Forelimb muscle (tissue), 1 donor: ENCODE measurements at regions not wholly inside any gene's neighbourhood (a gene's known extent, or its start where the extent isn't known, plus 50 kb on each side); places are given as distances from the start of the nearest gene placed in this dataset.
A peak's percentile ranks its signal among the peaks of the same experiment; 100 is the strongest.

ENCODE experiments used
- DNase-seq: peaks from one replicate; pipeline ENCODE4 v3.0.0-alpha.2; 2013; ENCODE audit warnings: low read depth

DNA sequence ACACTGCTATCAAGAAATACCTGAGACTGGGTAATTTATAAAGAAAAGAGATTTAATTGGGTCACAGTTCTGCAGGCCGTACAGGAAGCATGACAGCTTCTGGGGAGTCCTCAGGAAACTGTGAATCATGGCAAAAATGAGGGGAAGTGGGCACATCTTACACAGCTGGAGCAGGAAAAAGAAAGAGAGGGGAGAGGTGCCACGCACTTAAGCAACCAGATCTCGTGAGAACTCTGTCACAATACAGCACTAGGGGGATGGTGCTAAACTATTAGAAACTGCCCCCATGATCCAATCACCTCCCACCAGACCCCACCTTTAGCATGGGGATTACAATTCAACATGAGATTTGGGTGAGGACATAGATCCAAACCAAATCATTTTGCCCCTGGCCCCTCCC, 105.5 kb upstream of the CPLX2 start:
- no peak for DNase-seq

DNA sequence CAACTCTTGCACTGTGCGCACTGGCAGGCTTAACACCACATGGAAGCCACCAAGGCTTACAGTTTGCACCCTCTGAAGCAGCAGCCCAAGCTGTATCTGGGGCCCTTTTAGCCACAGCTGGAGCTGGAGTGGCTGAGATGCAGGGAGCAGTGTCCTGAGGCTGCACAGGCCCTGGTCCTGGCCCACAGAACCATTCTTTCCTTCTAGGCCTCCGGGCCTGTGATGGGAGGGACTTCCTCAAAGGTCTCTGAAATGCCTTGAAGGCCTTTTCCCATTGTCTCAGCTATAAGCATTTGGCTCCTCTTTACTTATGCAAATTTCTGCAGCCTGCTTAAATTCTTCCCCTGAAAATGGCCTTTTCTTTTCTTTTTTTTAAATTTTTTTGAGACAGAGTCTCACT, 104.4 kb upstream of the CPLX2 start:
- DNase-seq = no peak

DNA sequence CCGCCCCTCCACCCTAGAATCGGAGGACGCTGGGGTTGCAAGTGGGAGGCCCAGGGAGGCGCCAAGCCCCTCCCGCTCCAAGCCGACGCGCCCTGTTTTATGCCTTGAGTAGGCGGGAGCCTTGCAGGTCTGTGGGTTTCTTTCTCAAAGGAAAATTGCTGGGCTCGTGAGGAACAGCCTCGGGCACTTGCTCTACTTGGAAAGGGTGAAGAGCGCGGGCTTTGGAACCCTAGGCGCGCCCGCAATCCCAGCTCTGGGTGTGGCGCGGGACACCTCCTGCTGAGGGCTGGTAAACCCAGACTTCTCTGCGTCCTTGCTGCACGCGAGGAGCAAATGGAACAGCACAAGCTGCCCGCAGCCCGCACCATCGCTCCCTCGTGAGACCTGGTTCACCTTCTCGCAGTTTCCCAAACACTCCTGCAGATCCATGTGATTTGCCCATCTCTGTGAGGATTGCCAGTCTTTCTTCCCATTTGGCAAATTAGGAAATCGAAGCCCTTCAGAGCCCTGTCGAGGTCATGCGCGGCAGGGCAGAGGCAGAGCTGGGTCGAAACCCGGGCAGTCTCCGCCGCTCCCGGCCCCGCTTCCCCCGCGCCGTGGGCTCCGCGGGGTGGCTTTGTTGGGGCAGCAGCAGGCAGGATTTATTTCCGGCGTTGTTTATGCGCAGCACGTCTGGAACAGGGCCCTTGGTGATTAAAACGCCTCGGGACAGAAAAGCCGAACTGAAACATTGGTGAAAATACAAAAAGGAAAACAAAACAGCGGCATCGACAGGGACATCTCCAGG, 98.4 kb upstream of the CPLX2 start:
- DNase-seq = no peak

DNA sequence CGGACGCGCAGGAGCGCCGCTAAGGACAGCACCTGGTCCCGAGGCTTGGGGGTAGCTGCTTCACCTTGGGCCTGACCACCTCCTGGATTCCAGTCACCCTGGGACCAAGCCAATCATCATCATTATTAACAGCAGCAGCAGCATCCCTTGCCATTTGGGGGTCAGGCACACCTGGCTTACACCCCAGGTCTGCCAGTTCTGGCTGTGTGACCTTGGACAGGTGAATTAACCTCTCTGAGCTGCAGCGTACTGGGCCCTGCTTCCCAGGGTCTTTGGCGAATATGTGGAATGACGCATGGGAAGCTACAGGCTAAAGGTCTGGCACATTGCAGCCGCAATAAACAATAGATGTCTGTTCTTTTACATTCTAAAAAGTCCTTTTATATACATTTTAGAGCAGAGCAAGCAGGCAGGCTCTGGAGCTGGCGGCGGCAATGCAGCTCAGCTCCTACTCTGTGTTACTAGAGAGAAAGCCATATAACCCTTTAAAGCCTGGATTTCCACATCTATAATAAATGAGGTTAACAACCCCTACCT, 97.8 kb upstream of the CPLX2 start:
- DNase-seq = no peak

DNA sequence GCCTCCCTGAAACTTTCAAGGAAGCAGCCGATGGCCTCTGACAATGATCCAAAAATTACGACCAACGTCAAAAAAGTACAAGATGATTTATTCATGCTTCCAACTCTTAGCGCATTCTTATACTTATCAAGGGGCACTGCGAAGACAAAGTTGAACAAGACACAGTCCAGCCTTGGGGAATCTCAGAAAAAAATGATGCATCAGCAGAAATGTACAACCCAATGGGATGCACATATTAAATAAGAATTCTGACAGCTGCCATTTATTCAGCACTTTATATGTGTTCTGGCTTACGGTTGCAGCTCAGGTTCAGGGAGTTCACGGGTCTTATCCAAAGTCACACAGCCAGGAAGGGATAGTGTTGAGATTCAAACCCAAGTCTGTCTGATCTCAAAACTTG, 96.0 kb upstream of the CPLX2 start:
- DNase-seq = no peak

DNA sequence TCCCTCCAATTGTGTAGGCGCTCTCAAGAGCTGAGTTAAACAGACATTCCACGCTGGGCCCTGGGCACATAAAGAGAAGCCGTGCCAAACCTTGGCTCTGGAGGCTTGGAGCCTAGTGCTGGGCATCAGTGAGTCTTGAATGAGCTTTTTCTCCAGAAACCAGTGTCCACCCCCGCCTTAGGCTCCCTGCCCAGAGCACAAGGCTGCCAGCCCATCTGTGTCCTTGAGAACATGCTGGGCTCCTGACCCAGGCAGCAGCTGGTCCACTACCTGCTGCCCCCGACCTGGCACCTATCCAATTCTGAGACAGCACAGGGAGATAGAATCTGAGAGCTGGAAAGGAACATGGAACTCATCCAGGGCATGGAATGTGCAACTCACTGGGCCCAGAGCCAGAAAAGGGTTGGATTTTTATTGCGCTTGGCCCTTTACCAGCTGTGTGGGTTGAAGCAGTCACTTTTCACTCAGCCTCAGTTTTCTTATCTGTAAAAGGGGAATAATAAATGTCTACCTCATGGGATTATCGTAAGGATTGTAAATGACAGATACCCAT, 92.4 kb upstream of the CPLX2 start:
- no peak for DNase-seq

DNA sequence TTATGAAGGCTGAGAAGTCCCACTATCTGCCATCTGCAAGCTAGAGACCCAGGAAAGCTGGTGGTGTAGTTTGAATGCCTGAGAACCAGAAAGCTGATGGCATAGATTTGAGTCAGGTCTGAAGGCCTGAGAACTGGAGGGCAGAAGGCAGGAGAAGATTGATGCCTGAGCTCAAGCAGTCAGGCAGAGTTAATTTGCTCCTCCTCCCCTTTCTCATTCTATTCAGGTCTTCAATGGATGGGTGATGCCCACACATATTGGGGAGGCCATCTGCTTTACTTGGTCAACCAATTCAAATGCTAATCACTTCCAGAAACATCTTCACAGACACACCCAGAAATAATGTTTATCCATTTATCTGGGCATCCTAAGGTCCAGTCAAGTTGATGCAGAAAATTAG, 87.6 kb upstream of the CPLX2 start:
- no peak for DNase-seq

DNA sequence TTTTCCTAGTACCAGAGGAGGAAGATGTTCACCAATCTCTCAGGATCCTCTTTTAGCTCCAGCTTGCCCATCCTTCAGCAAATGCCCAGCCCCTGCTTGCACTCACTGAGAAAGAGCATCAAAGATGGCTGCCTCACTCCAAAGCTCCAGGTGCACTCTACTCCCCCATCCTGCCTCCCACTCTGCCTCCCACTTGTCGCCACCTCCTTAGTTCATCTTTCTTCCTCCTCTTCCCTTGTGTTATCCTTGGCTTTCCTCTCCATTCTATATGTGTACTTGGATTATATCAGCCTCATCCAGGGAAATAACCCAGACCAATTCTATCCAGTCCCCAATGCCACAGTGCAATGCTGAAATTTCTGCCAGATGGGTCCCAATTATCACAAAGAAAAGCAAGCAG, 87.1 kb upstream of the CPLX2 start:
- no peak for DNase-seq

DNA sequence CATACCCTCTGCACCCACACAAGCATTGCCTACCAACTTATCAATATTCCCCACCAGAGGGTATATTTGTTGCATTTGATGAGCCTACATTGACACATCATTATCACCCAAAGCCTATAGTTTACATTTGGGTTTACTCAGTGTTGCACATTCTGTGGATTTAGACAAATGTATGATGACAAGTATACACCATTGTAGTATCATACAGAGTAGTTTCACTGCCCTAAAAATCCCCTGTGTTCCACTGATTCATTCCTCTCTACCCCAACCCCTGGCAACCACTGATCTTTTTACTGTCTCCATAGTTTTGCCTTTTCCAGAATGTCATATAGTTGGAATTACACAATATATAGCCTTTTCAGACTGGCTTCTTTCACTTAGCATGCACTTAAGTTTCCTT, 85.7 kb upstream of the CPLX2 start:
- no peak for DNase-seq

DNA sequence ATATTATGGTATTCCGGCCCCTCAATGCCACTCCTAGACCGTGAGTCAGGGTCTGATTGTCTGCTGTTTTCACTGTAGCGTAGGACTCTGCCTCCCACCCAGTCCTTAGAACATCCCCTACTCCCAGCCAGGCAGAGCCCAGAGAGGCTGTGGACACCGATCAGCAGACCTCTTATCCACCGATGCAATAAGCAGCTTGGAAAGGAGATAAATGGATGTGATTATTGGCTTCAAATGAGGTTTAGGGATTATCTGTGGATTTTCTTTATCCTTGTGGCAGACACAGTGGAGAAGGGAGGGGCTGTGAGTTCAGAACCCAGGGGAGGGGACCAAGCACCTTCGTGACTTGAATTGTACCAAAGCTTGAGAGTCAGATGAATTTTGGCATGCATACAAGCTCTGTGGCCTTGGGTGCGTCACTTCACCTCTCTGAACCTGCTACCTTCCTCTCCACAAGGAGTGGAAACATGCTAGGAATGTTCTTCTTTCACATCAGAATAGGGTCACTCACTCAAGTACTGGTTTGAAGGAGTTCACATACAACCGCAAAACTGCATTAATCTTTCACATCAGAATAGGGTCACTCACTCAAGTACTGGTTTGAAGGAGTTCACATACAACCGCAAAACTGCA, 83.1 kb upstream of the CPLX2 start:
- no peak for DNase-seq

DNA sequence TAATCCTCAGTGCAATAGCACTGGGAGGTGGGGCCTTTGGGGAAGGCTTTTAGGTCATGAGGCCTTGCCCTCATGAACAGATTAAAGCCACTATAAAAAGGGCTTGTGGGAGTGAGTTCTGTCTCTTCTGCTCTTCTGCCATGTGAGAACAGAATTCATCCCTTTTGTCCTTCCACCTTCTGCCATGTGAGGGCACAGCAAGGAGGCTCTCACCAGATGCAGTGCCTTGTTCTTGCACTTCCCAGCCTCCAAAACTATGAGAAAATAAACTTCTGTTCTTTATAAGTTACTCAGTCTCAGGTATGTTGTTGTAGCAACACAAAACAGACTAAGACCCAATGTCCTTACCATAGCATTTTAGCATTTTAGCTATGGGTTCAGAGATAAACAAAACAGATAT, 81.7 kb upstream of the CPLX2 start:
- no peak for DNase-seq

DNA sequence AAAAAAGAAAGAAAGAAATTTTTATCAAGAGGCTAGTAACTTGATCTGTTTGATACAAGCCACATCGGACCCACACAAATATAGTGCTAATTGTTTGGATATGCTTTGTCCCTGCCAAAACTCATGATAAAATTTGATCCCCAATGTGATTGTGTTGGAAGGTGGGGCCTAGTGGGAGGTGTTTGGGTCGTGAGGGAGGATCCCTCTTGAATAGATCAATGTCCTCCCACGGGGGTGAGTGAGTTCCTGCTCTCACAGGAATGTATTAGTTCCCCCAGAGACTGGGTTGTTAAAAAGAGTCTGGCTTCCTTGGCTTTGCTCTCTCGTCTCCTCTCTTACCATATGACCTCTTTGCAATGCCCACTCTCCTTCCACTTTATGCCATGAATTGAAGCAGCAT, 80.6 kb upstream of the CPLX2 start:
- DNase-seq = no peak

DNA sequence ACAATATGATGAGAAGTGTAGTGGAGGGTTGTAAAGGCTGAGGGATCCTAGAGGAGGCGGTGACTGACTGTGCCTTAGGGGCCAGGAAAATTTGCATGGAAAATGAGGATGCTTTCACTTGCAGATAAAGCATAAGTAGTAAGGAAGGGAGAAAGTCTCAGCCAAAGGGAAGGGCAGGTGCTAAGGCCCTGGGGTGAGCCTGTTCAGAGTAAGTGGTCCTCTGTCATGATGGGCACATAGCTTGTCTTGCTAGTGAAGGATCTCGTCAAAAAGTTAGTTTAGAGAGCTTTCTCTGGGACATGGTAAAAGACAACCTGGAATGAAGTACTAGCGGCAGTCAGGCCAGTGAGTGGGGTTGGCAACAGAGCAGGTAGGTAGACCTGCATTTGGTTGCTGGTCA, 75.4 kb upstream of the CPLX2 start:
- DNase-seq = no peak

DNA sequence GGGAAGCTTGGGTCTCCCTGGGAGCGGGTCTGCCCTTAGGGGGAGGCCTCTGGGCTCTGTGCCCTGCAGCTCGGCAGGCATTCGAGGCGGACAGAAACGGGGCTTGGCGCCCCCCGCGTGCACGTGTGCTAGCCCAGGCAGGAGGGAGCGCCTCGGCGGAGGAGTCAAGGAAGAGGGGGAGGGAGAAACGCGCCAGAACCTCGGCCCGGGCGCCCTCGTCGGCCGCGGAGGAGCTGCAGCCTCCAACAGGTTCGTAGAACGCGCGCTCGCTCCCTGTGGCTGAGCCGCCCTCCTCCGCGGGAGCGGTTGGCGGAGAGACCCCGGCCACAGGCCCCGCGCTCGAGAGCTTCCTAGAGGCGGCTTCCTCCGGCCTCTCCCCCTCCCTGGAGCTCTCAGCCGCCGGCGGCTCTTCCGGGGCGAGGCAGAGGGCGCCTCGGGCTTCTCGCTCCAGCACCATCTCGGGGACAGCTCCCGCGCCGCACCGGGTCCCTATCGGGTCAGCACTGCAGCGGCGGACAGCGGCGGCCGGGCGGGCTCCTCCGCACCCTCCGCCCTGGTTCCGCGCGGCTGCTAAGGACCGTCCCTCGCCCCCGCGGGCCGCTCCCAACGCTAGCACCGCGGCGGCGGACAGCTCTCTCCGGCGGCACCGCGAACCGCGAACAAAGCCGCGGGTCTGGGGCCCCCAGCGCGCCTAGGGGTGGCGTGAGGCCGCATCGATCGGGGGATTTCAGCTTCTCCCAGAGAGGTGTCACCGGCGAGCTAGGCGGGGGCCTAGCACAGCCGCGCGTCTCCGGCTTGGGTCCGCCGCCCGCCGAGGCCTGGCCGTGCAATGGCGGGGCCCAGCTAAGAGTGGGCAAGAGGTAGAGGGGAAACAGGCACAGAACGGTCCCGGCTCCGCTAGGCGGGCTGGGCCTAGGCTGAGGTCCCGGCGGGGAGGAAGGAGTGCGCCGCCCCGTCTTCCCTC, 74.6 kb upstream of the CPLX2 start:
- peak; percentile 26 for DNase-seq

DNA sequence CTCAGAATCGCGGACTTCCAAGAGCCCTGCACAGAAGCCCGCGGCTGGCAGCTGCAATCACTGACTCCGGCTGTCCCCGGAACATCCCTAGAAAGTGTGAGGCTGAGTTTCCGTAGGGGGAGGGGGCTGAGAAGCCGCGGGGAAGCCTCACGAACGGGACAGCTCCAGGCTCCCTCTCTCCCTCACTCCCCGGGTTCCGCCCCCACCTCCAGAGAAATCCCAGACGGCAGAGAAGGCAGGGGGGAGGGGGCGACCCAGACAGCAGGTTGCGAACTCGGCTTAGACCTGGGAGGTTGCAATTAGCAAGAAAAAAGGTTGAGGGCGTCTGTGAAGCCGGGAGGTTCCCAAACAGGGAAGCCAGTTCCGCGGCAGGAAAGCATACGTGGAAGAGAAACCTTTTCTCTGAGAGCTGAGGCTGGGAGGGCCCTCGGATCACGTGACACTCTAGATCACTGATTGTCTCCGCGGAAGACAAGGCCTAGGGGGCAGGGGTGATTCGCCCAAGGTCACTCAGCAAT, 73.8 kb upstream of the CPLX2 start:
- no peak for DNase-seq

DNA sequence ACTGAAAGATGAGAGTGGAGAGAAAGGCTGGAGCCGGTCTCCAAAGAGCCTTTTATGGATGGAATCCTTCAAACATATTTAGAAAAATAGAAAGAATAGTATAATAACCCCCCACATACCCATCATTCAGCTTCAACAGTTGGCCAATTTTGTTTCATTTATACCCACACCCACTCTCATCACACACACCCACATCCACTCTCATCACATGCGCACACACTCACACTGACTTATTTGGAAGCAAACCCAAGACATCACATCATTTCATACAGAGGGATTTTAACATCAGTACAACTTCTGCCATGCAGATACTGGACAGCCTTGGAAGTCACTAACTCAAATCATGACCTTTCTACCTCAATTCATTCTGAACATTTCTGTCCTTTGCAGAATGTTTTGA, 72.8 kb upstream of the CPLX2 start:
- DNase-seq = no peak

DNA sequence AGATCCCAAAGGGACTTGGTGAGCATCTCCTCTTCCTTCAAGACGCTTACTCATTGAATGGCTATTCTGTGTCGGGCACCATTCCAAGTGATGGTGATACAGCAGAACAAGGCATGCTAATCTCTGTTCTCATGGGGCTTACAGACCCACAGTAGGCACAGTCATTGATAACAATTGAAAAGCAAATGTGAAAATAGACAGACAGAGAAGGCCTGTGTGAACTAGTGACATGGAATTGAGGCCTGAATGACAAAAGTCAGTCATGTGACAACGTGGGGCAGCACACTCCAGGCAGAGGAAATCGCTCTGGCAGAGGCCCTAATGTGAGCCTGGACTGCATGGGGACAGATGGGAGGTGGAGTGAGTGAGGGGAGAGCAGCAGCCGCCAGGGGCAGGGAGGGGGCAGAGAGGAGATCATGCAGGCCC, 70.7 kb upstream of the CPLX2 start:
- no peak for DNase-seq

DNA sequence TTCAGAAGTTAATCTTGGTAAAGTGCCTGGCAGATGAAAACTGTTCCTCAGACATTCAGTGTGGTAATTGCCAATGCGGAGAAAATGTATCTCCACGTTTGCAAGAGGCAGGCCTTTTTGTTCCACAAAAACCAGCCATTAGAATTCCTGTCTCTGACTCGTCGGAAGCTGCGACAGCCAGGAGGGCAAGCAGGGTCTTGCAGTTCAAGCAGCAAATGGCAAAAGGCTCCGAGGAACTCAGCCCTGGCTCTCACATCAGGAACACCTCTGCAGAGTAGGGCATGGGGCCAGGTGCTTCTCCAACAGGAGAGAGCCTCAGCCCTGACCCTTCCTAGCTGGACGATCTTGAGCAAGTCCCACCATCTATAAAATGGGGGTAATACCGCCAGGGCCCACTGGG, 69.0 kb upstream of the CPLX2 start:
- DNase-seq = no peak

DNA sequence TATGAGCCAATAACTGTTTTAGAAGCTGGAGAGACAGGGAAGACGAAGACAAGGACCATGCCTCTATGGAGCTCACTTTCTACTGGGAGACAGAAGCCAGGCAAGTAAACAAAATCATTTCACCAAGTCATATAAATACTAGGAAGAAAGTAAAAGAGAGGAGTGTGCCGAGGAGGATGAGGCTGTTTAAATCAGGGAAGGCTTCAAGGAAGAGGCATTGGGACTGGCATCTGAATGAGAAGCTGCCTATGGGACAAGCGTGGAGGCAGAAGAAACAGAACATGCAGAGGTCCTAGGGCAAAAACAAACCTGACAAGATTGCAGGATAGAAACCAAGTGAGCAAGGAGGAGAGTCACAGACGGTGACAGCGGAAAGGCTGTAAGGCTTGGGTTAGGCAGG, 68.1 kb upstream of the CPLX2 start:
- DNase-seq = no peak

DNA sequence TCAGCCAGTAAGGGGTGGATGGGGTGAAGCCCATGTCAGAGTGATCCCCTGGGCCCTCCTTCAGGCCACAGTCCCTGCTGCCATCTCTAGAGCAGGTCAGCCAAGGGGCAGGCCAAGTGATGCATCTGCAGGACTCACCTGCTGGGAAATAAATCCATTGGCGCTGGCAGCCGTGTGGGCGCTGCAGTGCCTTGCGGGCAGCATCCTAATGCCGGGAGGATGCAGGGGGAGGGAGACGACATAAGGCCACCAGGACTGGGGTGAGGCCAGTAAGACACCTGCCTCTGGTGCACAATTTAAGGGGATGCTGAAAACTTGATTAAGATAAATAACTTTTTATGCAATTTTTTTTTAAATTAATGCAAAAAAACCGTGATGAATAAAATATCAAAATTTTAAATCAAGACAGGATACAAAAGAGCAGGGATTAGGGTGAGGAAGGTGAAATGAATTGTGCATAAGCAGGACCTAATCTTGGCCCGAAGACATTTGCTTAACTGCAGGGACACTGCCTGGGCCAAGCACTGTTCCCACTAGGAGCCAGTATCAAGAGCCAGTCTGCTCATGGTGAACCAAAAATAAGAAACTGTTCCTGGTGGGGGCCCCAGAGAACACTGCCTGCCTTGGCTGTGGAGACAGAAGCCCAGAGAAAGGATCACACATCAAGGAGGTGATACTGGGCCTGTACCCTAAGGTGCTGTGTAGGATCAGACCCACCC, 67.5 kb upstream of the CPLX2 start:
- DNase-seq = no peak
